Stimulated activated CD4-positive, alpha-beta T cell treated with anti-CD3 and anti-CD28 coated beads, Interleukin-1b, Interleukin-23, amount 100 ng/mL, for 1 hour (primary cell): ENCODE measurements at regions not wholly inside any gene's neighbourhood (a gene's known extent, or its start where the extent isn't known, plus 50 kb on each side); places are given as distances from the start of the nearest gene placed in this dataset.

Source experiments
- DNase-seq, 2 donors: peaks; one replicate each; pipeline ENCODE4 v3.0.0-alpha.2; 2020; ENCODE audit warnings: low read depth in 2 of 2

DNA sequence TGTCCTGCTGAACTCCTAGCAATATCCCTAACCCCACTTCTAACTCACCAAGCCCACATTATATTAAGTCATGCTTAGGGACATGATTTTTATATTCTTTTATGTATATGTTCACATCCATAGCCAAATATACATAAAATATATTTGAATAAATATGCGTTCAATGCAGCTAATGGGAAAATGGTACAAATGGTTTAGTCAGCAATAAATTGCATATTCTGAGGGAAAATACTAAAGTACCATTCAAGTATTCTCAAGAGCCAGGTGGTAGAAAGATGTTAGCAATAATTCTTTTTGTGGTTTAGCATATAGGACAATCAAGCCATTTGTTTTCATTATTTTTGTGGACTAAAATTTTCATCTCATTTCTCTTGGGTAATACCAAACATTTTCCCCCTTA, 306.0 kb downstream of the TDRD15 start:
- no peak for DNase-seq

DNA sequence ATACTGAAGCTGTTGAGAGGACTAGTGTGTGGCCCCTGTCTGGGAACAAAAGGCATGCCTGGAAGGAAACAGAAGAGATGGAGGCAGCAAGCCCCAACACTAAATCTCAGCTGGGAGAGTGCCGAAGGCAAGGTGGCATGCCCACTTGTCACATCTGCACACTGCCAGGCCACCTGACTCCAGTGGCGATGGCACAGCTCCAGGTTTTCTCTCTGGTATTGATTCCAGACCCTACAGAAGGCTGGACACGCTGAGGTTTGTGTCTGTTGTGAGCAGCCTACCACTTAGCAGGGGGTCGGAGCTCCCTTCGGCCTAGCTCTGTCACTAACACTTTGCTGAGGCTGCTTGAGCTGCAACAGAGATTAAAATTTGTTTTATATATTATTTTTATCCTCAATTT, 307.3 kb downstream of the TDRD15 start:
- no peak for DNase-seq

DNA sequence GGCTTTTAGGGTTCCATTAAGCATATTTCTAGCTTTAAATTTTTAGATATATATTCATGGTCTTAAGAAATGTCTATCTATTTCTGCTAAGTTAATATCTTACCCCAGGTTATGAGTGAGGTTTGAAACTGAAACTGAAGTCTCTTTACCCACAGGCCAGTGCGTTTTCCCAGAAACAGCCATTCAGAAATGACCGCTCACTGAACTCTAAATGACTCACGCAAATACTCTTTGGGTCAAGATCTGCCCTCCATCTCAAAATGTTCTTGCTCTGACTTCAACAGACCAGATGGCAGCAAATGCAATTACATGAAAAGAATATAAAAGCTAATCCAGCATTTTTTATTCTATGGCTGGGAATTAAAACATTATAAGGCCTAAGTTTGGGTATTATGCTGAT, 315.2 kb downstream of the TDRD15 start:
- no peak for DNase-seq

DNA sequence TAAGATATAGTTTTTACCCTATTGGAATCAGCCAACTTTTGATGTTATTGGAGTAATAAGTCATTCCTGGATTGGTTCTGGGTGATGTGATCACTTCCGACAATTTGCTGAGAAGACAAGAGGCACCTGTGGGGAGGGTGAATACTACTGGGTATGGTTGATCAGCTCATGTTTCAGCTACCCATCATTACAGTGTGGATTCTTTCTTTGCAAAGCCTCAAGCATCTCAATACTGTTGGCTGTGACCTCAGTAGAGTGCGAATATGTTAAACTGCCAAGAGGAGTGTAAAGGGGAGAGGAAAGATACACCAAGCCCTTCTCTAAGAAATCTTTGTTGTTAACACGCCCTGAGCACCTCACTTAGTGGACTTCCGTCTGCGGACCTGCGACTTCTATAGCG, 317.7 kb downstream of the TDRD15 start:
- DNase-seq: no peak

DNA sequence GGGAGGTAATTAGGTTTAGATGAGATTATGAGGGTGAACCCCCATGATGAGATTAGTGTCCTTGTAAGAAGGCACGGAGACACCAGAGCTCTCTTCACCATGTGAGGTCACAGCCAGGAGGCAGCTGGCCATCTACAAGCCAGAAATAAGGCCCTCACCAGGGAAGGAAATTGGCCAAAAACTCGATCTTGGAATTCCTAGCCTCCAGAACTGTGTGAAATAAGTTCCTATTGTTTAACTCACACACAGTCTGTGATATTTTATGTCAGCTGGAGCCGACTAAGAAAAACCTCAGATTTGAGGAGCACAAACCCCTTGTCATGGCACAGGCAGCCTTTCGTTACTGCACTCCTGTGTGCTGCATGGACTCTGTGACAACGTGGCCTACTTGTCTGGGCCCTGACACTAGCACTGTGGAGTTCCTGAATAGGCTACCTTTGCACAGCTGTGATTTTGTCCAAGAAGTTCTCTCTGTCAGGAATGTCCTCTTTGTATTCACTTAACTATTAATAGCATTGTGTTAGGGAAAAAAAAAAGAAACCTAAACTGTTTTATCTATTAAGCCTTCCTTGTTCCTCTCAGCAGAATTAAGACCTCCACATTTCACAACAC, 319.8 kb downstream of the TDRD15 start:
- DNase-seq: no peak

DNA sequence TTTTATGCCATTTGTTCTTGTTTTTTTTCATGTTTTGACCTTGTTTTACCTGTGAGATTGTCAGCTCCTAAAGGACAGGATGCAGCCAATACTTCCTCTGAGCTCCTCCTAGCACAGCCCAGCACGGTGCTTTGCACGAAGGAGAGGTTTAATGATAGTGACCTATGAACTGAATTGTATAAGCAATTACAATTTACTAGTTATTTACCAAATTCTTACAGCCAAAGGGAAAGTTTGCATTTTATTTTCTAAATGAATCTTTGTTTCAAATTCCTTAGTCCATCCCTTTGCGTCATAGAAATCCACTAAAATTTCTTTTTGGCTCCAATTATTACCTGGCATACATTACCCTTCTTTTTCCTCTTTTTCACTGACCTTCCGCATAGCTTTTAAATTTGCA, 326.1 kb downstream of the TDRD15 start:
- DNase-seq: no peak

DNA sequence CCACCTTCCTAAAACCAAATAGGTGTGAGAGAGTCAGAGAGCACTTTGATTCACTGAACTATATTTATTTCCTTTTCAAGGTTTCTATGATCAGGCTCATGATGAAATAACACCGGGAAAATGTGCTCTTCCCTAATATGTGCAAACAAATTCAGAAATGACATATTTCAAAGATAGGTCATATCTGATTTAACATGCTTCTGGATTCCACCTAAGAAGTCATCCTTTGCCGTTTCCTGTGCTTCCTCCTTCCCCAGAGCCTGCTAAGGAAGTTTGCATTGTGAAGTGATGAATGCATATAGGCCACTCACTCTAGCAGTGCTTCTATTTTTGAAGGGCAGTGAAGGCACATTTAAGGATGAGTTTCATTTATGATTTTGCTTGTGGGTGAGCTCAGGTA, 327.6 kb downstream of the TDRD15 start:
- no peak for DNase-seq

DNA sequence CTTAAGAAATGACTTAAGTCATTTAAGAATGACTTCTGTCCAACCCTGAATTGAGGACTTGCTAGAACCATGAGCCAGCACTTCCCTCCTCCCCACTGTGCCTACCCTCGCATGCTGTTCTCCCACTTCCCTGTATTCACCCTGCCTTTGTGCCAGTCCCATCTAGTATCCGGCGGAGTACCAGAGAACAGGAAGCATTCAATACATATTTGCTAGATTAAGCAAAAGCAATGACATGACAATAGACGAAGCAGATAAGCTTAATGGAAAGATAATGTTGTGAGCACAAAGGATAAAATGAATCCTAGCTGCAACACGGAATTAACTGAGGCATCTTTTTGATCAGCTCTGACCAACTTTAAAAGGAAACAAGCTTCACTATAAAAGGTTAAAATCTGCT, 328.5 kb downstream of the TDRD15 start:
- no peak for DNase-seq

DNA sequence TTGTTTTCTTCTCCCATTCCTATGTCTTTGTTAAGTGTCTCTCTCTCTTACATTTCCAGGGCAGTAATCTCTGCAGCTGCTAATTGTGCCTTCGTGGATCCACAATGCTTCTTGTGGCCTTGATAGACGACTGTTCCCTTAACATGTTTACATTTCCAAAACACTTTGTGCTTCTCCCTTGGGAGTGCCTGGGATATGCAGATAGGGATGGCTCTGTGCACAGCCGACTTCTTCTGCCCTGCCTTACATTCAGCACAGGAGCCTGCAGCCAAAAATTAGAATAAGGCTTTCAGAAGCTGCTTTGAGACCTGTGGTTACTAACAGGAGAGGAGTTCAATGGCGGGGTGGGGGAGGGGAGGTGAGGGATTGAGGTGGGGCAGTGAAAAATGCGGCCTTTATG, 328.9 kb downstream of the TDRD15 start:
- DNase-seq: no peak

DNA sequence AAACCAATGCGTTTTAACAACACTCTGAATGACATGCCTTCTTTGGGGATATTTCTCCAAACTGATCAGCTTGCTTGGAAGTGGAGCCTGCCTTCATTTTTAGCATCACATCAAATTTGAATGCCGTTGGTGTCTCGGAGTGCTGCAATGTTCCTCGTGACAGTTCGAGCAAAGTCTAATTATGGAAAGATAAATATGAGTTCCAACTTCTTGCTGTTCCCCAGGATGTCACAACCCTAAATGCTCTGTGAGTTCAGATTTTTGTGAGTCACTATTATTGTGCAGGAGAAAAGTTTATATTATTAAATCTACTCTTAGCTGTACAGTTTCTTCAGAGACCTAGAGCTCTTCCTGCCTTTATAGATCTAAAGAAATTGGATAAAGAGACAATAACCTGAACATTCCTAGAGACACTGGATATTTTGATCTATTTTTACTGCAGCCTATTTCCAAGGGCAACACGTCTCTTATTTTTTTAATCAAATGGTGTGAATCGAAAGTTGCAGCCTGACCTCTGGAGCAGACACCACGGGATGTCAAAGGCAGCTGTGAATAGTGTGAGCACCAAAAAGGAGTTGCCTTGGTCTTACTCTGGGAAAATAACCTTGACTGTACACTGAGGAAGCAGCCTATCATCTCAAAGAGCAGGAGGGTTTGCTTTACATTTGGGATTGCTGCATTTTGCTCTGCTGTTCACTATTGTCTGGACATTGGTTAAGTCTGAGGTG, 330.1 kb downstream of the TDRD15 start:
- DNase-seq: no peak

DNA sequence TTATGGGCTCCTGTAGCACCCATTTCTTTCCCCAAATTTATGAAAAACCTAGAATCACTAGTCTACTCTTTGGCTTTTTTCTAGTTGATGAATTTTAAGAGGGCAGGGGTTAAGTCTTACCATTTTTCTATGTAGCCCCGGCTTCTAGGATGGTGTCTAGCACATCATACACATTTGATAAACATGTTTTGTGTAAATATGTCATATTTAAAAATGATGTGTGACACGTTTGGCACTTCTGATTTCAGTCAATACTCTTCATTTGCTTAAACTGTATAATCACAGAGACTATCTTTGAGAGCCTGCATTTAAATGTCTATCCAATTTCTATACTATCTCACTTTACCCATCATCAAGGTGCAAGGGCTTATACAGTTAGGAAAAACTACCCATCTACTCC, 331.1 kb downstream of the TDRD15 start:
- no peak for DNase-seq

DNA sequence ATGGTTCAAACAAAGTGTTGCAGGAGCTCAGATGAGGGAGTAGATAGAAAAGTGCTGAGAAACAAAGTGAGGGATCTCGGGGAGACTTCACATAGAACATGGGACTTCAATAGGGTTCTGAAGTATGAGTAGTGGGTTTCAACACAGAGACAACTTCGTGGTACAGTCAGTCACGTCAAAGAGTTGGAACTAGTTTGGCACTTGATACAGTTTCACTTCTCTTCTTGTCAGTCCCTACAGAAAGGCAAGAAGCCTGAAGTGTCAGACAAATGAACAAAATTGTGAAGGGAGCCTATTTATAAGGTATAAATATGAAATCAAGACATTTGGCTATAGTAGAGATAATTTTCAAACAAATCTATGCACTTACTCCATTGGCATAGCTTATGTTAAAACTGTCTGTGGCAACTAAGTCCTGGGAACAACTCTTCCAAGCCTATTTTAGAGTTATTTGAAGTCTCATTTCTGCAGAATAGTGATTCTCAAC, 338.0 kb downstream of the TDRD15 start:
- no peak for DNase-seq

DNA sequence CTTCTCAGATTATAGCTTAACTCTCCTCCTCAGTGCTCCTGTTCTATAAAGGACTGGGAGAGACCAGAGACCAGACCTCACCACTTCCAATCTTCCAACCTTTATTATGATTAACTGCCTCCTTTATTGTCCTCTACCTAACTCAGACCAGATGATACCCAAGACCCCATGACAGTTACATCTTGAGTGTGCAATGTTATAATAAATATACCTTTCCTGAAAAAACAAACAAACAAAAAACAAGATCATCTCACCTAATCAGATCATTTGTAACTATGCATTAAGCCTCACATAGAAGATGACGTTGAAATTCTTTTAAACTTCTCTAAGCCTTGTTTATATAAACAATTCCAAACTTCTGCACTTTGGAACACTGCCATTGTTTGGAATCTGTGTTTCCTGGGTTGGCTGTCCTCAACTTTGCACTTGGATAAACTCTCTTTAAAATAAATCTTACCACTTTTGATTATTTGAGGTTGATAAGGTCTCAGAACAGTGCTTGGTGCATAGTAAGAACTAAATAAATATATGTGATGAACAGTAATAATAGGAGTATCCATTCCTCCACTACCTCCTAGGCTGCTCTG, 342.7 kb downstream of the TDRD15 start:
- DNase-seq: no peak

DNA sequence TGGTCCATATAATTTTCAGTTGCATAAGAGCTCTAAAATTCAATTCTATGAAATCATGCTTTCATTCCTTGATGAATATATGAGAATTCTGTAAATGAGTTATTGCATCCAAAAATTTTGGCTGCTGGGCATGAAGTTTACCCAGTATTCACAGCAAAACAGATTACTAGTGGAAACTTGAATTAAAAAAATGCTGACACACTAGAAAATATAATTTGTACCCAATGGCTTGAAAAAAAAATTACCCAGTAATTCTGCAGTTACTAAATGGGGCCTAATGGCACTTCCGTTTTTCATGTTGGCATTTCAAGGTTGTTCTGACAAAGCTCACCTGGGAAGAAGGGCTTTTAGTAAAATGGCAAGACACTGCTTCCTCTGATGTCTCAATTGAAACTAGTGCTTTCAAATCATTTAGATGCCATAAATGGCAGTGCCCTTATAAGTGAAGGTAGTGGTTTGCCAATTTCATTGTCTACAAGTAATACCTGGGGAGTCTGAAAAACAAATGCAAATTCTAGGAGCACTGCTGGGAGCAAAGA, 343.6 kb downstream of the TDRD15 start:
- no peak for DNase-seq

DNA sequence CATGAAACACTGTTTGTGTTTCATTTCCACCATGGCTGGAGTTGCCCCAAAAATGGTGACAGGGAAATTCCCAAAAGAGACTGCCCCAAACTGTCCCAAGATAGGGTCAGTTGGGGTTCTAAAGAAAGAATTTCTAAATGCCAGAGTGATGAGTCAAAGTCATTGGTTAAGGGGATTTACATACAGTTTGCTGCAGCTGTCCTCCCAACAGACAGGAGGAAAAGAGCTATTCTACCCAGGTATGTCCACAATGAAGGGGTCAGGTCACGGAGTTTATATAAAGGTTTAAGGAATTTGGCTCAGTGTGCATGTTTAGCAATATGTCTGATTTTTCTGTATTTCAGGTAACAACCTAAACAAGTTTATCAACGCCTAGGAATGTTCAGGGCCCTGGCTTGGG, 344.1 kb downstream of the TDRD15 start:
- DNase-seq: no peak

DNA sequence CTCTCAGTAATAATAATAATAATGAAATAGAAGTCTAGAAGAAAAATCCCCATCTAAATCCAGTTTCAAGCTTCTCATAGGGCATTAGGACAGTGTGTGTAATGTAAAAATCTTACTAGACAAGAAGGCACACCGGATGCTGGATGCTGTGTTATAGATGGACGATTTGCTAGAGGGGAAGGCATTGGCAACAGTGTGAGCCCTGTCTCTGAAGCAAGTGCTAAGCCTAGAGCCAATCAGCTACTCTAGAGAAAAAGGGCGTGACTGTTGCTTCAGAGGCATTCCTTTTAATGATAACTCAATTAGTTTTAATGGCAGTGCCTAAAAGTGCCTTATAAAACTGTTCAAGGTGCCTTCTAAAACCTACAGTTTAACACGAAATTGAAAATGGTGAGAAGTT, 344.9 kb downstream of the TDRD15 start:
- DNase-seq: no peak

DNA sequence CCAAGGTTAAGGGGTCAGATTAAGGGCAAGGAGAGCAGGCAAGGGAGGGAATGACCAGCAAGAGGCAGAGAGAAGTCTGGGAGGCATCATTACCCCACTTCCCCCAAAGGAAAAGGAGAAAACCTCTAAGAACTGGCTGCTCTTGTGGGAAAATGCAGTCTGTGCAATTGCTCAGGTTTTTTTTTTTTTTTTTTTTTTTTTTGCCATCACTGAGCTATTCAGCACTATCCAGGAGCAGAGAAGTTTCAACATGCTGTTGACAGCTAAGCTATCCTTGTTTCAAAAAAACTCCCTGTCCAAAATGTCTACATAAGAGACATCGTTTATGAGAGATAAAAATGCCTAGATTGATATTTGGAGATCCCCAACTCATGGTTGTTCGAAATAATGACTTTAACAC, 345.4 kb downstream of the TDRD15 start:
- DNase-seq: no peak

DNA sequence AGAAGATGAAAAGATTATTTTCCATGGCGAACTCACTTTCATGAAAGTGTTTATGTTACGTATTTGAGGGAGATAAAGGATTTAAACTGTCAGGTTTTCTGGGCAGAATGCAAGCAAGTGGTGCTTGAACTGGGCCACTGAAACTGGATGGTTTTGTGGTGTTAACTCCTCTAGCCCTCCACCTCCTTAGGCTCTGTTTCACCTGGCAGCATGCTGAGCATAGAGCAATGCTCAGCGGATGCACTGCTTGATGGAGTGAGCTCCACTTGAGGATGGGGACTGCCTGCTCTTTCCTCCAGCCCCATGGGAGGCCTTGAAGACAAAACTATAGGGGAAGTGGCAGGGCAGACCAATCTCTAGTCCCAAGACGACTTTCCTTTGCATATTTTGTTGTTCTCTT, 345.8 kb downstream of the TDRD15 start:
- no peak for DNase-seq

DNA sequence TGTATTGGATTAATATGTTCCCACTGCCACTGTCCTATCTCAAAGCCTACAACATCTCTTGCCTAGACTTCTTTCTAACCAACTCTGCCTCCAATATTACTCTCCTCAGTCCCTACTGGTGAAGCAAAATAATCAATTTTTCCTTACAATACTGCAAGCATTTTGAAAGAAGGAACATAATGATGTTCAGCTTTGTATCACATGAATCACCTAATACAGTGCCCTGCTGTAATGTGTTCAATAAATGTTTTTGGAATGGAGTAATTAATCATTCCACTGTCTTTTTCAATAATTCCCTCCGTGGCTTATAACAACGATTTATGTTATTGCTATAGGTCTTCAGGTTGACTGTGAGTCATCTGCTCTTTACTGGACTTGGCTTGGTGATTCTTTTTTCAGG, 356.4 kb downstream of the TDRD15 start:
- no peak for DNase-seq

DNA sequence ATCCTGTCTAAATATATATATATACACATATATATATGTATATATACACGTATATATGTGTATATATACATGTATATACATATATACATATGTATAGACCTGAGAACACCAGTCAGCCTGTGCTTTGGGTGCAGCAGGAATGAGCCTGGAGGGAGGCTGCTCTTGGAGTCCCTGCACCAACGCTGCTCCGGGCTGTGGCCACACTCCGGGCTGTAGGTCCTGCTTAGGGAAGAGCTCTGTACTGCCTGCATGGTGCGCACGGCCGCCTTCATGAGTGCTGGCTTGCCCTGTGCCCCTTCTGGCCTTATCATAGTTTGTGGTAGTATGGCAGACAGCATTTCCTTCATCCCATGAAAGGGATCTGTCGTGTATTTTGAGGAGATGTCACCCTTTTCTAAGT, 360.9 kb downstream of the TDRD15 start:
- no peak for DNase-seq

DNA sequence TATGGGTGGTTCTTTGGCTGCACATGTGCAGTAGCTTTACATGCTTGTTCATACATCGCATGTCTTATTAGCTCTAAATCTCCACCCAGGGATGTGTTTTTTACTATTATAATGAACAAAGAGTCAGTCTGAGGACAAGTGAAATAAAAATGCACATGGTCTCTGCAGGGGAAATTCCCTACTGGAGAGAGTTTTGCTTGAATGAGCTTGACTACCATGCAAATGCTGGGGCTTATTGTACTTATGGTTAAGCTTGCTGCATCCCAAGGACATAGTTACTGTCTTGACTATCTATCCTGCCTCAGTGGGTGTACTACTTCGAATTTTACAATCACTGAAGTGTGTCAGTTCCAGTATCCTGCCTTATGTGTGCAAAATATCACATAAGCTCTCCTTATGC, 362.7 kb downstream of the TDRD15 start:
- DNase-seq: no peak

DNA sequence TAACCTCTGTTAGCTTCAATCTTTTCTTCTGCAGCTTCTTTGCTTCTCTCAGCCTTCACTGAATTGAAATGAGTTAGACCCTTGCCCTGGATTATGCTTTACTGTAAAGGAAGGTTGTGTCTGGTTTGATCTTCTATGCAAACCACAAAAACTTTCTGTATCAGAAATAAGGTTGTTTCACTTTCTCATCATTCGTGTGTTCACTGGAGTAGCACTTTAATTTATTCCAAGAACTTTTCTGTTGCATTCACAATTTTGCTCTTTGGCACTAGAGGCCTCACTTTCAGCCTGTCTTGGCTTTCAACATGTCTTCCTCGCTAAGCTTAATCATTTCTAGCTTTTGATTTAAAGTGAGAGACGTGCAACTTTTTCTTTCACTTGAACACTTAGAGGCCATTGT, 365.3 kb downstream of the TDRD15 start:
- DNase-seq: no peak

DNA sequence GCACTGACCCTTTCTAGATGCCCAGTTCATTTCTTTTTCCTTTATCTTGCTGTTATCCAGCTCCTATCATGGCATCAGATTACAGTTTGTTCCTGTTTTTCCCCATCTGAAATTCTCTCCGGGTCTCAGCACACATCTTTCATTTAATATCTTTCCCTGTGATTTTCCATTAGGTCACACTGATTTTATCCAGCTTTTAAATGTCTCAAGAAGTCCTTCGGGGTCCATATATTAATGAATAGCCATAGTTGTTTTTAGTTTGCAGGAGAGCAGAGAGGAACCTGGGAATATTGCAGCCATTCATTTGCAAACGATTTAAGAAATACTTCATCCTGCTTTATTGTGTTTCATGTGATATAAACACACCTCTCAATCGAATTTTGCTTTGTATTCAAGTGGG, 374.2 kb downstream of the TDRD15 start:
- no peak for DNase-seq
